Neural crest cell (in vitro differentiated cells): ENCODE measurements at regions not wholly inside any gene's neighbourhood (a gene's known extent, or its start where the extent isn't known, plus 50 kb on each side); places are given as distances from the start of the nearest gene placed in this dataset.

Source experiments
- DNase-seq: peaks from one replicate; pipeline ENCODE4 v3.0.0; 2021; ENCODE audit warnings: low read depth, mixed read lengths, low spot score
- H3K27ac Mint-ChIP-seq: one replicate; pipeline ENCODE4 v1.8.0; 2021; ENCODE audit warnings: mild to moderate bottlenecking, mixed read lengths; ENCODE audit not compliant: unreplicated experiment
- H3K27me3 Mint-ChIP-seq: 2 replicates; pipeline ENCODE4 v1.8.0; 2021; ENCODE audit warnings: low read depth, mild to moderate bottlenecking, mixed read lengths
- H3K36me3 Mint-ChIP-seq: 2 replicates; pipeline ENCODE4 v1.8.0; 2021; ENCODE audit warnings: low read depth, mild to moderate bottlenecking, mixed read lengths
- H3K4me1 Mint-ChIP-seq: 2 replicates; pipeline ENCODE4 v1.8.0; 2021; ENCODE audit warnings: mixed read lengths
- H3K4me3 Mint-ChIP-seq: one replicate; pipeline ENCODE4 v1.8.0; 2021; ENCODE audit warnings: mild to moderate bottlenecking, mixed read lengths
- H3K9me3 Mint-ChIP-seq: 2 replicates; pipeline ENCODE4 v1.8.0; 2021; ENCODE audit warnings: mixed read lengths
- TF ChIP-seq, protein P1 (sequence below): fragments of 200-600 bp; sonication (generic); conservative IDR thresholded peaks from 2 replicates; pipeline ENCODE4 v1.5.0; 2021; ENCODE audit warnings: antibody characterized with exemption, mild to moderate bottlenecking

DNA sequence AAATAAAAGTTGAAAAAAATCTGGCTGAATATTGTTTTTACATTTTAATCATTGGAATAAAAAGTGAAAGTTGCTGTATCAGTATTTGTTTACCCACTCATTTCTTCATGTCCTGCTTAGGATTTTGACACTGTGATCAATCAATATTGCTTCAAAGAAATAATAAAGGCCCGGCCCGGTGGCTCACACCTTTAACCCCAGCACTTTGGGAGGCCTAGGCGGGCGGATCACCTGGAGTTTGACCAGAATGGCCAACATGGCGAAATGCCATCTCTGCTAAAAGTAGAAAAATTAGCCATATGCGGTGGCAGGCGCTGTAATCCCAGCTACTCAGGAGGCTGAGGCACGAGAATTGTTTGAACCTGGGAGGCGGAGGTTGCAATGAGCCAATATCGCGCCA is 93.7 kb upstream of the CTNND2 start:
- no peak for DNase-seq
- Mint-ChIP-seq H3K27me3 (no peaks in the 10 kb centered on the region), H3K4me1 (no peaks in the 10 kb centered on the region), H3K9me3 (peaks cover 2% of the 10 kb centered on the region), H3K36me3 (no peaks in the 10 kb centered on the region), H3K4me3 (no peak overlapping the region), H3K27ac (no peak overlapping the region)
- TF ChIP-seq, protein P1, sequence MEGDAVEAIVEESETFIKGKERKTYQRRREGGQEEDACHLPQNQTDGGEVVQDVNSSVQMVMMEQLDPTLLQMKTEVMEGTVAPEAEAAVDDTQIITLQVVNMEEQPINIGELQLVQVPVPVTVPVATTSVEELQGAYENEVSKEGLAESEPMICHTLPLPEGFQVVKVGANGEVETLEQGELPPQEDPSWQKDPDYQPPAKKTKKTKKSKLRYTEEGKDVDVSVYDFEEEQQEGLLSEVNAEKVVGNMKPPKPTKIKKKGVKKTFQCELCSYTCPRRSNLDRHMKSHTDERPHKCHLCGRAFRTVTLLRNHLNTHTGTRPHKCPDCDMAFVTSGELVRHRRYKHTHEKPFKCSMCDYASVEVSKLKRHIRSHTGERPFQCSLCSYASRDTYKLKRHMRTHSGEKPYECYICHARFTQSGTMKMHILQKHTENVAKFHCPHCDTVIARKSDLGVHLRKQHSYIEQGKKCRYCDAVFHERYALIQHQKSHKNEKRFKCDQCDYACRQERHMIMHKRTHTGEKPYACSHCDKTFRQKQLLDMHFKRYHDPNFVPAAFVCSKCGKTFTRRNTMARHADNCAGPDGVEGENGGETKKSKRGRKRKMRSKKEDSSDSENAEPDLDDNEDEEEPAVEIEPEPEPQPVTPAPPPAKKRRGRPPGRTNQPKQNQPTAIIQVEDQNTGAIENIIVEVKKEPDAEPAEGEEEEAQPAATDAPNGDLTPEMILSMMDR: no peak

DNA sequence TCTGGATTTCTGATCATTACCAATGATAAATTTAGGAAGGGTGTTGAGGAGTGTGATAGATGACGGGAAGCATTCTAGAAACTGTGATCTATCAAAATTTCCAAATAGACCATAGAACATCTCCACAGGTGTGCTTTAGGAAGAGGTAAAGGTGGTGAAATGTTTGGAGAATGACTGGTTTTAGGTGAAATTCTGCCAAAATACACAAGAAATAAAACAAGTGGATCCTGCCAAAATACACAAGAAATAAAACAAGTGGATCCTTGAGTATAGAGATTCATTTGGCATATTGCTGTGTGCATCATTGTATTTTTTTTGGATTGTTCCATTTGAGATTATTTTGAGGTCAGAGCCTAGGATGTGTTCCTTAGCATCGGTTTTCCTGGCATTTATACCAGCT is 88.3 kb upstream of the CTNND2 start:
- H3K36me3 Mint-ChIP-seq: no peaks in the 10 kb centered on the region
- H3K9me3 Mint-ChIP-seq: peaks cover 2% of the 10 kb centered on the region
- no peak overlapping the region for H3K4me3 Mint-ChIP-seq
- H3K27me3 Mint-ChIP-seq: no peaks in the 10 kb centered on the region
- no peak for DNase-seq
- H3K4me1 Mint-ChIP-seq: no peaks in the 10 kb centered on the region
- TF ChIP-seq, protein P1: no peak
- no peak overlapping the region for H3K27ac Mint-ChIP-seq

DNA sequence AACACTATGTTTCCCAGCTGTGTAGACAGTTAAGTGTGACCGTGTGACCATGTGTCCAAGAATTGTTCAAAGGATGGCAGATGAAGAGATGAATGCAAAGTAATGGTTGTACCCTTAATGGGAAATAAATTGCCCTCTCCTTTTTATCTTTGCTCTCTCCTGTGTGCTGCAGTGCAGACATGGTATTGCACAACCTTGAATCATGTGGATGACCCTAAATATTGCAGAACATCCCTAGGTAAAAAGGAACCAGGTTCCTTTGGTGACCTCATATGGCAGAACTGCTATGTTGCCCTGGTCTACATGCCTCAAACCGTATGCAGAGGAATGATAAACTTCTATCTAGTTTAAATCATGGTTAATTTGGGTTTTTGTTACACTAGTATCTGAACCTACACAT is 81.7 kb upstream of the CTNND2 start:
- Mint-ChIP-seq H3K4me1 (no peaks in the 10 kb centered on the region), H3K27me3 (no peaks in the 10 kb centered on the region), H3K27ac (no peak overlapping the region), H3K9me3 (no peaks in the 10 kb centered on the region), H3K4me3 (no peak overlapping the region), H3K36me3 (no peaks in the 10 kb centered on the region)
- TF ChIP-seq, protein P1: no peak
- DNase-seq: no peak

DNA sequence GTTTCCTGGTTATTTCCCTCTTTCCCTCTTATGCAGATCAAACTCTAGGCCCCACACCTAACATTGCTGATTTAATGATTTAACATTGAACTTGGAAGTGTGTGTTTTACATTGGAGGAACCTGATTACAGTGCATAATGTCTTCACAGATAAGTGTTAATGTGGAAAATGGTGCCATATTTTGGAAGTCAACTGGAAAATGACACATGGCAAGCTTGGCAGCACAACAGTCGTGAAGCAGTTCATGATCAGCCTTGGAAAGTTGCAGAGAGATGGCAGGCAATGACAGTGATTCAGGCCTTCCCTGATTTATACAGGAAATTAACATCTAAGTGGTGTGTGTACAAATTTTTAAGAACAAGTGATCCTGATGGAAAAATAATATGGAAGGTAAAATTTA is 80.0 kb upstream of the CTNND2 start:
- no peak overlapping the region for H3K4me3 Mint-ChIP-seq
- H3K27me3 Mint-ChIP-seq: no peaks in the 10 kb centered on the region
- TF ChIP-seq, protein P1: no peak
- H3K4me1 Mint-ChIP-seq: no peaks in the 10 kb centered on the region
- DNase-seq: no peak
- no peaks in the 10 kb centered on the region for H3K9me3 Mint-ChIP-seq
- H3K36me3 Mint-ChIP-seq: no peaks in the 10 kb centered on the region
- no peak overlapping the region for H3K27ac Mint-ChIP-seq

DNA sequence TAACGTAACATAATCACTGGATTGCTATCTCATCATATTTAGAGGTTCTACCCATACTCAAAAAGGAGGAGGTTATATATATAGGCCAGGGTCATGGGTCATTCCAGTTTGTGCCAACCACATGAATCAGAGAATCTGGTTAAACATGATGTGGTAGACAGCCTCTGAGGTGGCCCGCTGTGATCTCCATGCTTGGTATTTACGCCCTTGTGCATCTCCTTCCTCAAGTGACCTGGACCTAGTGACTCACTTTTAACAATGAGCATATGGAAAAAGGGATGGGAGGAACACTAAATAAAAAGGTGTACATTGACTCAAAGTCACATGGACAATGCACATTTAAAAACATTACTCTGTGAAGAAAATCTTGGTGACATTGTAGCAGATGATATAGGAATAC is 77.7 kb upstream of the CTNND2 start:
- no peaks in the 10 kb centered on the region for H3K9me3 Mint-ChIP-seq
- H3K27ac Mint-ChIP-seq: no peak overlapping the region
- no peaks in the 10 kb centered on the region for H3K4me1 Mint-ChIP-seq
- no peaks in the 10 kb centered on the region for H3K36me3 Mint-ChIP-seq
- H3K4me3 Mint-ChIP-seq: no peak overlapping the region
- DNase-seq: no peak
- H3K27me3 Mint-ChIP-seq: no peaks in the 10 kb centered on the region
- TF ChIP-seq, protein P1: no peak

DNA sequence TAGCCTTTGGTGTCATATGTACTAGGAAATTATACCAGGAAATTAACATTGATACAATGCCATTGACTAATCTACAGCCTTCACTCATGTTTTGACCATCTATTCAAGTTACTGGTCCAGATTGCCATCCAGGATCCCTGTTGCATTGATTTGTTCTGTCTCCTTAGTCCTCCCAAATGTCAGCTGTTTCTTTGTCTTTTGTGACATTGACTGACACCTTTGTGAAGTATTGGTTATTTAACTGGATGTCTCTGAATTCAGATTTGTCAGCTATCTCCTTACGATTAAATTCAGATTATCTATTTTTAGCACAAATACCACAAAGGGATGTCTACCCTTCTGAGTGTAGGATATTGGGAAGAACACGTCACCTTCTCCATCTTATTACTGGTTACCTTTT is 73.7 kb upstream of the CTNND2 start:
- H3K9me3 Mint-ChIP-seq: no peaks in the 10 kb centered on the region
- H3K36me3 Mint-ChIP-seq: no peaks in the 10 kb centered on the region
- TF ChIP-seq, protein P1: no peak
- no peaks in the 10 kb centered on the region for H3K27me3 Mint-ChIP-seq
- H3K4me3 Mint-ChIP-seq: no peak overlapping the region
- DNase-seq: no peak
- no peaks in the 10 kb centered on the region for H3K4me1 Mint-ChIP-seq
- H3K27ac Mint-ChIP-seq: no peak overlapping the region
